Karpas-422 (cell line): ENCODE measurements at regions not wholly inside any gene's neighbourhood (a gene's known extent, or its start where the extent isn't known, plus 50 kb on each side); places are given as distances from the start of the nearest gene placed in this dataset.

Experiments used
- DNase-seq: peaks from one replicate; pipeline ENCODE4 v3.0.0-alpha.2; 2015
- H2AFZ ChIP-seq: fragments of 200-600 bp; sonication (generic); 2 replicates; pipeline ENCODE4 v1.6.1; 2014; ENCODE audit warnings: antibody characterized with exemption, low read length, mixed read lengths
- H3K27ac ChIP-seq: fragments of 200-600 bp; sonication (generic); 2 replicates; pipeline ENCODE4 v1.5.1; 2014; ENCODE audit warnings: mild to moderate bottlenecking, low read length, moderate library complexity
- H3K27me3 ChIP-seq: fragments of 200-600 bp; sonication (generic); 2 replicates; pipeline ENCODE4 v1.6.1; 2014; ENCODE audit warnings: low read length, mixed read lengths
- H3K36me3 ChIP-seq: fragments of 200-600 bp; sonication (generic); 2 replicates; pipeline ENCODE4 v1.6.1; 2014; ENCODE audit warnings: low read length, mixed read lengths; ENCODE audit not compliant: insufficient read depth
- H3K4me1 ChIP-seq: fragments of 200-600 bp; sonication (generic); 2 replicates; pipeline ENCODE4 v1.6.1; 2014; ENCODE audit warnings: mild to moderate bottlenecking, low read length, mixed read lengths
- H3K4me2 ChIP-seq: fragments of 200-600 bp; sonication (generic); 2 replicates; pipeline ENCODE4 v1.6.1; 2014; ENCODE audit warnings: low read length, low read depth, mild to moderate bottlenecking; ENCODE audit not compliant: poor library complexity, severe bottlenecking
- H3K4me3 ChIP-seq: fragments of 200-600 bp; sonication (generic); 2 replicates; pipeline ENCODE4 v1.5.1; 2014; ENCODE audit warnings: mild to moderate bottlenecking, antibody characterized with exemption, low read length, mixed read lengths
- H3K79me2 ChIP-seq: fragments of 200-600 bp; sonication (generic); 2 replicates; pipeline ENCODE4 v1.6.1; 2014; ENCODE audit warnings: mild to moderate bottlenecking, low read length, mixed read lengths
- H3K9ac ChIP-seq: fragments of 200-600 bp; sonication (generic); 2 replicates; pipeline ENCODE4 v1.6.0; 2014; ENCODE audit warnings: low read length
- H3K9me2 ChIP-seq: fragments of 200-600 bp; sonication (generic), shearing (Covaris generic); replicated peaks from 2 replicates; pipeline ENCODE4 v1.6.0; 2014; ENCODE audit warnings: mild to moderate bottlenecking, low read length, moderate library complexity; ENCODE audit not compliant: insufficient read depth
- H3K9me3 ChIP-seq: fragments of 300-700, 200-600 bp; sonication (generic); 2 replicates; pipeline ENCODE4 v1.6.1; 2014; ENCODE audit warnings: low read length, mixed read lengths
- H4K20me1 ChIP-seq: fragments of 200-600 bp; sonication (generic); 2 replicates; pipeline ENCODE4 v1.6.1; 2014; ENCODE audit warnings: mild to moderate bottlenecking, antibody characterized with exemption, low read length, low read depth; ENCODE audit not compliant: insufficient read depth

GRCh38 chr18:28365411-28365831, 188.5 kb upstream of the CDH2 start:
- Histone ChIP-seq H3K4me2 (no peak overlapping the region), H3K4me3 (no peak overlapping the region), H3K9ac (no peak overlapping the region), H2AFZ (no peak overlapping the region), H4K20me1 (no peaks in the 10 kb centered on the region), H3K27ac (no peak overlapping the region), H3K9me2 (no peaks in the 10 kb centered on the region), H3K79me2 (no peaks in the 10 kb centered on the region), H3K36me3 (no peaks in the 10 kb centered on the region), H3K4me1 (no peaks in the 10 kb centered on the region), H3K27me3 (no peaks in the 10 kb centered on the region), H3K9me3 (peaks cover 26% of the 10 kb centered on the region)
- DNase-seq = no peak

GRCh38 chr18:28363124-28363523, 186.2 kb upstream of the CDH2 start:
- Histone ChIP-seq H3K9ac (no peak overlapping the region), H3K9me3 (peaks cover 32% of the 10 kb centered on the region), H2AFZ (no peak overlapping the region), H3K4me1 (no peaks in the 10 kb centered on the region), H3K4me3 (no peak overlapping the region), H3K36me3 (no peaks in the 10 kb centered on the region), H4K20me1 (no peaks in the 10 kb centered on the region), H3K4me2 (no peak overlapping the region), H3K27ac (no peak overlapping the region), H3K79me2 (no peaks in the 10 kb centered on the region), H3K9me2 (no peaks in the 10 kb centered on the region), H3K27me3 (no peaks in the 10 kb centered on the region)
- DNase-seq = no peak

GRCh38 chr18:28359176-28359575, 182.2 kb upstream of the CDH2 start:
- Histone ChIP-seq H3K4me1 (no peaks in the 10 kb centered on the region), H3K27ac (no peak overlapping the region), H3K9me2 (no peaks in the 10 kb centered on the region), H3K36me3 (no peaks in the 10 kb centered on the region), H3K27me3 (no peaks in the 10 kb centered on the region), H3K79me2 (no peaks in the 10 kb centered on the region), H3K9ac (no peak overlapping the region), H3K9me3 (peaks cover 26% of the 10 kb centered on the region), H3K4me3 (no peak overlapping the region), H4K20me1 (no peaks in the 10 kb centered on the region), H2AFZ (no peak overlapping the region), H3K4me2 (no peak overlapping the region)
- DNase-seq = no peak

GRCh38 chr18:28357766-28358401, 181.0 kb upstream of the CDH2 start:
- H3K9me3 ChIP-seq = peaks cover 28% of the 10 kb centered on the region
- DNase-seq = no peak
- H3K4me1 ChIP-seq = no peaks in the 10 kb centered on the region
- H3K79me2 ChIP-seq = no peaks in the 10 kb centered on the region
- no peak overlapping the region for H3K4me2 ChIP-seq
- H3K4me3 ChIP-seq = no peak overlapping the region
- no peaks in the 10 kb centered on the region for H3K36me3 ChIP-seq
- no peaks in the 10 kb centered on the region for H4K20me1 ChIP-seq
- no peak overlapping the region for H3K27ac ChIP-seq
- H2AFZ ChIP-seq = no peak overlapping the region
- no peak overlapping the region for H3K9ac ChIP-seq
- no peaks in the 10 kb centered on the region for H3K9me2 ChIP-seq
- H3K27me3 ChIP-seq = no peaks in the 10 kb centered on the region

GRCh38 chr18:28350821-28351220, 173.9 kb upstream of the CDH2 start:
- Histone ChIP-seq H3K4me3 (no peak overlapping the region), H3K9ac (no peak overlapping the region), H2AFZ (no peak overlapping the region), H3K4me1 (no peaks in the 10 kb centered on the region), H3K27me3 (no peaks in the 10 kb centered on the region), H4K20me1 (no peaks in the 10 kb centered on the region), H3K9me3 (peaks cover 20% of the 10 kb centered on the region), H3K9me2 (no peaks in the 10 kb centered on the region), H3K79me2 (no peaks in the 10 kb centered on the region), H3K4me2 (no peak overlapping the region), H3K36me3 (no peaks in the 10 kb centered on the region), H3K27ac (no peak overlapping the region)
- no peak for DNase-seq

GRCh38 chr18:28342231-28342630, 165.3 kb upstream of the CDH2 start:
- Histone ChIP-seq H3K36me3 (no peaks in the 10 kb centered on the region), H4K20me1 (no peaks in the 10 kb centered on the region), H3K4me2 (no peak overlapping the region), H3K9me3 (peaks cover 21% of the 10 kb centered on the region), H3K4me1 (no peaks in the 10 kb centered on the region), H3K4me3 (no peak overlapping the region), H2AFZ (no peak overlapping the region), H3K27ac (no peak overlapping the region), H3K79me2 (no peaks in the 10 kb centered on the region), H3K9me2 (no peaks in the 10 kb centered on the region), H3K9ac (no peak overlapping the region), H3K27me3 (no peaks in the 10 kb centered on the region)
- DNase-seq = no peak

GRCh38 chr18:28338316-28338715, 161.4 kb upstream of the CDH2 start:
- no peak overlapping the region for H3K9ac ChIP-seq
- no peaks in the 10 kb centered on the region for H3K79me2 ChIP-seq
- H3K4me3 ChIP-seq = no peak overlapping the region
- H4K20me1 ChIP-seq = no peaks in the 10 kb centered on the region
- H3K27ac ChIP-seq = no peak overlapping the region
- no peak overlapping the region for H3K4me2 ChIP-seq
- peaks cover 29% of the 10 kb centered on the region for H3K9me3 ChIP-seq
- no peaks in the 10 kb centered on the region for H3K36me3 ChIP-seq
- H3K27me3 ChIP-seq = no peaks in the 10 kb centered on the region
- H3K4me1 ChIP-seq = no peaks in the 10 kb centered on the region
- no peak for DNase-seq
- no peaks in the 10 kb centered on the region for H3K9me2 ChIP-seq
- no peak overlapping the region for H2AFZ ChIP-seq

- H3K4me1 ChIP-seq = no peaks in the 10 kb centered on the region
- no peak overlapping the region for H3K27ac ChIP-seq
- H3K79me2 ChIP-seq = no peaks in the 10 kb centered on the region
- no peaks in the 10 kb centered on the region for H3K36me3 ChIP-seq
- H3K9ac ChIP-seq = no peak overlapping the region
- no peak overlapping the region for H3K4me2 ChIP-seq
- H3K9me3 ChIP-seq = peaks cover 46% of the 10 kb centered on the region
- no peaks in the 10 kb centered on the region for H4K20me1 ChIP-seq
- no peak for DNase-seq
- H3K9me2 ChIP-seq = no peaks in the 10 kb centered on the region
- H2AFZ ChIP-seq = no peak overlapping the region
- H3K27me3 ChIP-seq = no peaks in the 10 kb centered on the region
- no peak overlapping the region for H3K4me3 ChIP-seq
These were observed 157.6 kb upstream of the CDH2 start for GRCh38 chr18:28334516-28334915.

GRCh38 chr18:28332071-28332470, 155.1 kb upstream of the CDH2 start:
- H3K9me2 ChIP-seq = no peaks in the 10 kb centered on the region
- H3K4me1 ChIP-seq = no peaks in the 10 kb centered on the region
- no peak overlapping the region for H3K4me3 ChIP-seq
- no peak overlapping the region for H3K4me2 ChIP-seq
- peaks cover 37% of the 10 kb centered on the region for H3K9me3 ChIP-seq
- H3K27me3 ChIP-seq = no peaks in the 10 kb centered on the region
- no peak overlapping the region for H2AFZ ChIP-seq
- DNase-seq = no peak
- H3K9ac ChIP-seq = no peak overlapping the region
- no peaks in the 10 kb centered on the region for H3K36me3 ChIP-seq
- no peak overlapping the region for H3K27ac ChIP-seq
- no peaks in the 10 kb centered on the region for H4K20me1 ChIP-seq
- no peaks in the 10 kb centered on the region for H3K79me2 ChIP-seq
